WTC11 (cell line): ENCODE measurements at regions not wholly inside any gene's neighbourhood (a gene's known extent, or its start where the extent isn't known, plus 50 kb on each side); places are given as distances from the start of the nearest gene placed in this dataset.

Experiments used
- CREB1 ChIP-seq: sonication (generic); formaldehyde crosslinking; IDR thresholded peaks from 2 replicates; pipeline ENCODE4 v1.8.0; 2023; ENCODE audit warnings: mild to moderate bottlenecking, missing genetic modification reagents
- CTCF ChIP-seq: fragments of 200-600 bp; IDR thresholded peaks from 2 replicates; pipeline ENCODE4 v1.8.0; 2022; ENCODE audit warnings: antibody characterized with exemption
- ZNF416 ChIP-seq: fragments of 250-450 bp; sonication (Bioruptor Pico); IDR thresholded peaks from 2 replicates; pipeline ENCODE4 v1.9.0; 2021; ENCODE audit warnings: mild to moderate bottlenecking, inconsistent platforms

- TF ChIP-seq CTCF, result no peak
- TF ChIP-seq CREB1 (CRISPR knock-in tag), result no peak
- TF ChIP-seq ZNF416 (CRISPR knock-in tag), result no peak
These were observed 69.6 kb upstream of the DSEL start for GRCh38 chr18:67586101-67586500.
